ENCODE measurements at regions not wholly inside any gene's neighbourhood (a gene's known extent, or its start where the extent isn't known, plus 50 kb on each side); places are given as distances from the start of the nearest gene placed in this dataset.

- TF ChIP-seq CTCF (conservative IDR thresholded peaks at IDR 0.05; ENCODE audit: low read length) (no peak), EZH2phosphoT487 (IDR thresholded peaks at IDR 0.05; ENCODE audit: borderline replicate concordance) (no peak)
Measured at GRCh38 chr2:106664669-106665068, 177.5 kb downstream of the CD8B2 start.

Data from Loucy (cell line).